AG04449 (cell line): ENCODE measurements at regions not wholly inside any gene's neighbourhood (a gene's known extent, or its start where the extent isn't known, plus 50 kb on each side); places are given as distances from the start of the nearest gene placed in this dataset.

Experiments
- CTCF ChIA-PET: fragments of 350-600 bp; formaldehyde crosslinking; extraction: SDS; loops from one replicate; lab custom pipeline; 2021; ENCODE audit warnings: antibody characterized with exemption; lab: Yijun Ruan, JAX
- POLR2A ChIA-PET: fragments of 400-600, 350-600 bp; formaldehyde crosslinking; extraction: SDS; loops from one replicate; lab custom pipeline; 2020; ENCODE audit warnings: antibody characterized with exemption, inconsistent platforms; lab: Yijun Ruan, JAX
- DNase-seq: peaks from one replicate; pipeline ENCODE4 v3.0.0-alpha.2; 2010; ENCODE audit warnings: low read depth, low spot score
- H3K4me3 ChIP-seq: 2 replicates; pipeline ENCODE4 v1.5.1; 2011; ENCODE audit warnings: low read depth, mild to moderate bottlenecking, control low read depth, low read length
- CTCF ChIP-seq: IDR thresholded peaks from one replicate; pipeline ENCODE4 v1.5.1; 2011; ENCODE audit warnings: mild to moderate bottlenecking, moderate library complexity, low read length, control low read depth, inconsistent platforms; ENCODE audit not compliant: insufficient read depth; ENCODE audit errors: missing control alignments

GRCh38 chr10:8543361-8544056 lies 489.0 kb downstream of the GATA3 start:
- no peak for DNase-seq
- H3K4me3 ChIP-seq: no peak overlapping the region
- POLR2A ChIA-PET: no interaction called here
- CTCF ChIA-PET: no interaction called here
- TF ChIP-seq CTCF: no peak

DNA sequence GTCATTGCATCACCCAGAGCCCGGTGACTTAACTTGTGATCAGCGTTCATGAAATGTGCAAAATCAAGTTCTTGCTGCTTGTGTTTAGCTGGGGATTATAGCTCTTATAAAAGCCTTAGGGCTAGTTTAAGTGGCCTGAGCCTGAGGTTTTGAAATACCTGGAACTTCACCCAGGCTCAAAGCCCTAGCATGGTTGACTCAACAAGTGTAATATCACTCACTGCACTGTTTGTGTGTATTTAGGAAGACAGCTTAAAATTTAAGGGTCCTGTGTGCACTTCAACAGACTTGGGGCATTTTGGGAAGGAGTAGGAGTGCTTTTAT lies 489.5 kb downstream of the GATA3 start:
- CTCF ChIA-PET: no interaction called here
- DNase-seq: no peak
- TF ChIP-seq CTCF: no peak
- POLR2A ChIA-PET: no interaction called here
- H3K4me3 ChIP-seq: no peak overlapping the region

GRCh38 chr10:8544500-8544899 lies 490.0 kb downstream of the GATA3 start:
- DNase-seq: no peak
- H3K4me3 ChIP-seq: no peak overlapping the region
- ChIA-PET POLR2A (no interaction called here), CTCF (no interaction called here)
- TF ChIP-seq CTCF: no peak

GRCh38 chr10:8554574-8554973 lies 500.1 kb downstream of the GATA3 start:
- CTCF ChIA-PET: no interaction called here
- TF ChIP-seq CTCF: no peak
- POLR2A ChIA-PET: no interaction called here
- H3K4me3 ChIP-seq: no peak overlapping the region
- no peak for DNase-seq

DNA sequence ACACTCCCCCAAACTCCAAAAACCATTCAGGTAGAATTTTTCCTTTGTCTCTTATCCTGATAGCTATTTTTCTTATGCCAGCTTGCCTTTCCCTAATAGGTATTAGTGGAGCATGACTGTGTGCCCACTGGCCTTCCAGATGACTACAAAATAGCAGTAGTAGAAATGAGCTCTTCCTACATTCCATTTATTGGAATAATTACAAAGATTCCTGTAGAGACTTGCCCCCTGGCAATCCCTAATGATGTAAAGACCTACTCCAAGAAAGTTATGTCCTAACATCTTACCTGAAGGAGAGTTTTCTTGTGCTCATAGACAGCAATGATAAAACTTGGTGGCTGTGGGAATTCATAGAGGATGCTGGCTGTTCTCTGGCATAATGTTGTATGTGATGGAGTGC lies 501.8 kb downstream of the GATA3 start:
- H3K4me3 ChIP-seq: no peak overlapping the region
- no peak for DNase-seq
- POLR2A ChIA-PET: no interaction called here
- TF ChIP-seq CTCF: no peak
- CTCF ChIA-PET: no interaction called here

- TF ChIP-seq CTCF: no peak
- ChIA-PET POLR2A (no interaction called here), CTCF (no interaction called here)
- DNase-seq: no peak
- no peak overlapping the region for H3K4me3 ChIP-seq
These were observed 509.0 kb downstream of the GATA3 start for GRCh38 chr10:8563478-8563877.
